HG03354 (cell line): ENCODE measurements at regions not wholly inside any gene's neighbourhood (a gene's known extent, or its start where the extent isn't known, plus 50 kb on each side); places are given as distances from the start of the nearest gene placed in this dataset.

ENCODE experiments used
- ATAC-seq: cut with Tn5 transposase; IDR thresholded peaks from one replicate; pipeline ENCODE4 v1.9.1; 2021; ENCODE audit warnings: mild to moderate bottlenecking; ENCODE audit not compliant: unreplicated experiment, poor library complexity, severe bottlenecking

- ATAC-seq, result no peak
These were observed 412.9 kb upstream of the SPTLC3 start for GRCh38 chr20:12595841-12596240.

GRCh38 chr20:12596863-12597262, 411.9 kb upstream of the SPTLC3 start:
- no peak for ATAC-seq

GRCh38 chr20:12597551-12597950, 411.2 kb upstream of the SPTLC3 start:
- no peak for ATAC-seq

DNA sequence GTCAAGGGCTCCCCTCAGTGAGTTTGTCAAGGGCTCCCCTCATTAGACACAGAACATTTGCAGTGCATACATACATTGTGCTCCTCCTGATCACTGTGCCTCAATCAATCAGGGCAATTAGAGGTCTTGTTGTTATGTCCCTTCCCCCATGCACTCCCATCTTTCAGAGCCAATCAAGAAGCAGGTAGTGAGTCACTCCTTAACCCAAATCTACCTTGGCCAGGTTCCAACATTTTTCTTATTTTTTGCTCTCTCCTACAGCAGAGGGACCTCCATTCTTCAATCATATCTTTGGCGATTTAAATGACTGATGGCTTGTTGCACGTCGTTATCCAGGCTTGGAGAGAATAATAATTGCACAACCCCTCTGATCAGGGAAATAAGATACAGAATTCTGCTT, 409.9 kb upstream of the SPTLC3 start:
- no peak for ATAC-seq

DNA sequence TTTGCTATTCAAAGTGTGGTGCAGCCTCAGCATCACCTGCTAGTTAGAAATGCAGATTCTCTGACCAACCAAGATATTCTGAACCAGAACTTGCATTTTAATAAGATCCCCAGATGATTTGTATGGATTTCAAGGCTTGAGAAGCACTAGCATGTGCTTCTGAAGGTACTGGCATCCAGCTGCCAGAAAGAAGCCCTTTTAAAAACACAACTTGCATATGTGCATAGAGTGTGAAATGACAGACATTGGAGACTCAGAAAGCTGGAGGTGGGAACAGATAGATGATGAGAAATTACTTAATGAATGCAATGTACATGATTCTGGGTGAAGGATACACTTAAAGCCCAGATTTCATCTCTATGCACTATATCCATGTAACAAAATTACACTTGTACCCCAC, 409.3 kb upstream of the SPTLC3 start:
- no peak for ATAC-seq

DNA sequence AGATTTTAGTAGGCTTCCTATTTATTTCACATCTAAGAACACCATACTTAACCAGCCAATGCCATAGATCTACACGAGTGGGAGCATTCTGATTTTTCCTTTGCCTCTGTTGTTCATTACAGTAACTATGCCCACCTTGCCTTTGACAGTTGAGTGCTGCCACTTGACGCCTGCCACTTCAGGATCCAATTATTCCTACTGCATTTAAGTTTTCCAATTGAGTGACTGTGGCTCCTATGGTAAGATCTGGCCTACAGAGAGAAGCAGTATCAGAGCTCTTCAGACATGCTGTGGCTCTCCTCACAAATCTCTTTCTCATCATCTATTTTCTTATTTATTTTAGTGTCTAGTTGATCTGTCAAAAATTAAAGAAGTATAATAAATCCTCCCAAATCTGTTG, 403.0 kb upstream of the SPTLC3 start:
- ATAC-seq, result no peak

DNA sequence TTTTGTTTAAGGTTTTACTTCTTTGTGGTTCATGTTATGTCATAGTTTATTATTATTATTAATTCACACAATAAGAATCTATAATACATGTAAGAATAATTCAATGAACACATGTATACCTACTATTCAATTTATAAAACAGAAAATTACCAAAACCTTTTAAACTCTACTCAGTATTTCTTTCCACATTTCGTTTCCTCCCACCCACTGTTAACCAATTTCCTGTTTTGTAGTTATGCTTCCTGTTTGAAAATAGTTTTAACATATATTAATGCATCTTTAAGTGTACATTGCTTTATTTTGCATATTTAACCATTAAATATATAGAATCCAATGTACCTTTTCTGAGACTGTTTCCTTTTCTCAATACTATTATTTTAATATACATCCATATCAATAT, 397.9 kb upstream of the SPTLC3 start:
- ATAC-seq, result no peak

GRCh38 chr20:12614764-12615163, 394.0 kb upstream of the SPTLC3 start:
- no peak for ATAC-seq

- no peak for ATAC-seq
These were observed 391.7 kb upstream of the SPTLC3 start for GRCh38 chr20:12617076-12617475.

GRCh38 chr20:12623870-12624269, 384.9 kb upstream of the SPTLC3 start:
- ATAC-seq, result no peak

GRCh38 chr20:12627485-12627884, 381.3 kb upstream of the SPTLC3 start:
- no peak for ATAC-seq

GRCh38 chr20:12638633-12639312, 370.0 kb upstream of the SPTLC3 start:
- ATAC-seq, result no peak

- no peak for ATAC-seq
These were observed 368.5 kb upstream of the SPTLC3 start for GRCh38 chr20:12640251-12640650.

- no peak for ATAC-seq
These were observed 367.2 kb upstream of the SPTLC3 start for GRCh38 chr20:12641619-12642018.

GRCh38 chr20:12644461-12644860, 364.3 kb upstream of the SPTLC3 start:
- ATAC-seq, result no peak

- ATAC-seq, result no peak
These were observed 359.5 kb upstream of the SPTLC3 start for GRCh38 chr20:12649234-12649633.

- no peak for ATAC-seq
These were observed 355.1 kb upstream of the SPTLC3 start for GRCh38 chr20:12653642-12654041.

DNA sequence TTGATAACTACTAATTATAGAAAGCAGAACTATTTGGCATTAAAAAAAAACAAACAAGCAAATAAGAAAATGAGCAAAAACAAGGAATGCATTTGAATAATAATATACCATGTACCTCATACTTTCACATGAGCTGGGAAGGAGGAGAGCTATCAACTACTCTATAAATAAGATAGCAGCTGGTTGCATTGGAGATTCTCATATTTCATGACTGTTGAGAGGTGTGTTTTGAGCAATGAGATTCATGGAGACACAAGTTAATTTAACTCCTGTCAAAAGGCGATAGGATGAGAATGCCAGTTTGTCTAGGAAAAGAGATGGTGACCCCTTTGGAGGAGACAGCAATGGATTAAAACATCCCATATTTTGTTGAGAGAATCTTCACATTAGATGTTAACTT, 348.8 kb upstream of the SPTLC3 start:
- ATAC-seq, result no peak

DNA sequence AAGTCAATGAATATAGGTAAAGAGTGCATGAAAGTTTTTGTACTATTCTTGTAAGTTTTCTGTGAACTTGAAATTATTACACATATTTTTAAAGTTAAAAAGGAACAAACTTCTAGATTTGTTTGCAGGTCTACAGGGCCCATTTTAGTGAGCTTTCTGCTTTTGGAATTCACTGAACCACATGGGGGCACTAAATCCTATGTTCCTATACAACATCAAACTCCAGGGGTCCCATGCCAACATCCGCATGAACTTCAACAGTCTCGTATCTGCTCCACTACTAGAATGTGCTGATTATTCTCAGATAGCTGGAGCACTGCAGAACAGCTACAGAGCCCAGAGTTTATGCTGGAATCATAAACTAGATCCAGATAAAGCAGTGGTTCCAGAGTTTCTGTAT, 347.9 kb upstream of the SPTLC3 start:
- no peak for ATAC-seq

DNA sequence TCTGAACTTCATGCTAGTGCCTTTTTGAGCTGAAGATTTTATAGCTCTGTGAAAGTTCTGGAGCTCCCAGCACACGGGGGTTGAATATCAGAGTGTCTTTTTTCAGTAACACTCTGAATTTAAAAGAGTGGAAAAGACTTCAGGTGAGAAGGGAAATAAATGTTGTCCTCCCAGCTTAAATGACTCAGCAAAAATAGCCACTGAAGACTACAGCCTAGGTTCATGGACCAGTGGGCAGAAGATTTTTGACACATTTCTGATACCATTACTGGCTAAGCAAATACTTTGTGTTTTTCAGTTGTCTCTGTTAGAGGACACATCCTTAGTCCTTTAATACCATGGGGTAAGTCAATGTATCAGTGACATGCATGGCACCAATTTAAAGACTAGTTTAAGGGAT, 338.5 kb upstream of the SPTLC3 start:
- no peak for ATAC-seq

DNA sequence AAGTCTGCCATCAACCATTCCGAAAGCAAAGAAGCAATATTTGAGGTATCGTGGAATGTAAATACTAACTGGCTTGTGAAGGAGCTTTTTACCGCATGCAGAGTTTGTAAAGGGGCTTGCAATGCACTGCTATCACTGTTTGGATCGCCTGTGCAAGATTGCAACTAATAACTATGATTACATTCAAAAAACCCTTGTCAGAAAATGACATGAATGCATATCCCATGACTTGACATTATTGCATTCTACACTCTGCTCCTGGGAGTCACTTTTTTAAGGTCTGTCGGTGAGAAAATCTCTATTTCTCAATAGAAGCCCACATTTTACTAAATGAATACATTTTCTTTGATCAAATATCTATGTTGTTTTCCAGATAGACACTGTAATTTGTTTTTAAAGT, 335.4 kb upstream of the SPTLC3 start:
- ATAC-seq, result no peak

GRCh38 chr20:12677925-12678324, 330.8 kb upstream of the SPTLC3 start:
- no peak for ATAC-seq
